GM10248 (cell line): ENCODE measurements at regions not wholly inside any gene's neighbourhood (a gene's known extent, or its start where the extent isn't known, plus 50 kb on each side); places are given as distances from the start of the nearest gene placed in this dataset.

Experiments
- CTCF ChIA-PET: fragments of 300-600 bp; sonication (Branson Sonifier 250); formaldehyde crosslinking; extraction: SDS; loops from one replicate; lab custom pipeline; 2021; ENCODE audit warnings: antibody characterized with exemption; lab: Yijun Ruan, JAX
- POLR2A ChIA-PET: fragments of 350-650 bp; sonication (Branson Sonifier 250); formaldehyde crosslinking; extraction: SDS; loops from one replicate; lab custom pipeline; 2020; ENCODE audit warnings: antibody characterized with exemption; lab: Yijun Ruan, JAX
- DNase-seq: peaks from one replicate; pipeline ENCODE4 v3.0.0; 2012; ENCODE audit errors: extremely low spot score
- CTCF ChIP-seq: IDR thresholded peaks from 2 replicates; pipeline ENCODE4 v1.5.1; 2012; ENCODE audit warnings: mild to moderate bottlenecking, low read depth; ENCODE audit errors: extremely low read depth, missing control alignments, control extremely low read depth

- CTCF ChIA-PET, result interaction anchor here (1.5 kb wide), 1 partner anchor 15 kb away, joined by 3 read pairs; no protein-coding TSS in a partner anchor
- POLR2A ChIA-PET, result no interaction called here
- no peak for DNase-seq
- no peak for TF ChIP-seq CTCF
These were observed 226.7 kb upstream of the CDH13 start for GRCh38 chr16:82400046-82400445.

GRCh38 chr16:82396509-82396908 is 226.5 kb upstream of the MPHOSPH6 start:
- ChIA-PET CTCF (interaction anchor here (0.9 to 2.4 kb wide), 3 partner anchors 9 to 60 kb away, joined by 5 to 9 read pairs (median 5); no protein-coding TSS in a partner anchor), POLR2A (no interaction called here)
- no peak for DNase-seq
- no peak for TF ChIP-seq CTCF

GRCh38 chr16:82395212-82395611 is 225.2 kb upstream of the MPHOSPH6 start:
- no peak for TF ChIP-seq CTCF
- ChIA-PET CTCF (interaction anchor here (1.3 to 1.6 kb wide), 2 partner anchors 8 to 61 kb away, joined by 3 to 5 read pairs; no protein-coding TSS in a partner anchor), POLR2A (no interaction called here)
- no peak for DNase-seq

GRCh38 chr16:82391690-82392089 is 221.7 kb upstream of the MPHOSPH6 start:
- ChIA-PET CTCF (no interaction called here), POLR2A (no interaction called here)
- DNase-seq, result no peak
- no peak for TF ChIP-seq CTCF

GRCh38 chr16:82389956-82390650 is 220.1 kb upstream of the MPHOSPH6 start:
- DNase-seq, result no peak
- ChIA-PET CTCF (no interaction called here), POLR2A (no interaction called here)
- no peak for TF ChIP-seq CTCF

GRCh38 chr16:82386761-82387160 is 216.7 kb upstream of the MPHOSPH6 start:
- POLR2A ChIA-PET, result no interaction called here
- DNase-seq, result no peak
- CTCF ChIA-PET, result interaction anchor here (1.1 kb wide), 1 partner anchor 9 kb away, joined by 5 read pairs; no protein-coding TSS in a partner anchor
- no peak for TF ChIP-seq CTCF
